Mucosa of gallbladder (tissue), 1 donor: ENCODE measurements at regions not wholly inside any gene's neighbourhood (a gene's known extent, or its start where the extent isn't known, plus 50 kb on each side); places are given as distances from the start of the nearest gene placed in this dataset.

ENCODE experiments used
- DNase-seq: peaks from one replicate; pipeline ENCODE4 v3.0.0-alpha.2; 2020; ENCODE audit warnings: low spot score
- donor health status: DM: no; HTN: no; CAD: no.

DNA sequence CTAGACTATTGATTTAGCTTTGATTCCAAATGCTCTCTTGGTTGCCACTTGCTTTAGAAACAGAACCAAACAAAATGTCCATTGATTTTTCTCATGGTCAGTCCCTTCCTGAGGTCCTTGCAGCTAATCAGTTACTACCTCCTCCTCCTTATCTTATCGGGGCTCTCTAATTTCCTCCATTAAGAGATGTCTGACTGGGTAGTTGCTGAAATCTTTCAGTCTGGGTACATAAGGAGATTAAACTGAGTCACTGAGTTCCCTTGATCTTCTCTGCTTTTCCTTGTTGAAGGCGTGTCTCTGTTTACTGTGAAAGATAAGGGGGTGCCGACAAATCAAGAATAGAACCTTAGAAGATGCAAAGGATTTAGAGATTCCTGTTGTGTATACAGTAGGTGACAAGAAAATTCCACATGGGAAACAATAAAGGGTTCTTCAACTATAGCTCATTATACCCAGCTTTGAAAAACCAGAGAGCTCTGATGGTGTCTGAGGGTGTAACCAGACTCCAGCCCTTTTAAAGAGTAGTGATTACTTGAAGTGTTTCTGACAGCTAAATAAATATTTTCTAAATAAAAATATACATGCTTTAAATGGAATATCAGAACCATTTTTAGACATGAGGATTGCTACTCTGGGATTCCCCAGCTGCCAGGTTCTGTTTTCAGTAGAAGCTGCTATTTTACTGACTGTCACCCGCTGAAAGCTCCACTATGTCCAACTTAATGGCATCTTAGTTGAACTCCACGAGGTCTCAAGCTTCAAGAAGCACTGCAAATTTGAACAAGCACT lies 791.3 kb upstream of the SOX9 start:
- peak; percentile 42 for DNase-seq

DNA sequence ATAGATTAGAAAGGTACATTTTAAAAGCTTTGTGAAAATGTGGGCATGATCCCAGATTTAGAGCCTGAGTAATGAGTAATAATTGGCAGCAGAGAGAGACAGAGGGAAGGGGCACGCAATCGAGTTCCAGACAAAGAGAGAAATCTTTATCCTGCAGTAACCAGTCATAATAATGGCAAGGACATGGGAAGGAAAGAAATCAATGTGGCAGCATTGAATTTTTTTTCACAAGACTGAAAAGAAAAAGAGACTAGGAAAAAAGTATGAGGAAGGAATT lies 790.8 kb upstream of the SOX9 start:
- DNase-seq, result no peak

DNA sequence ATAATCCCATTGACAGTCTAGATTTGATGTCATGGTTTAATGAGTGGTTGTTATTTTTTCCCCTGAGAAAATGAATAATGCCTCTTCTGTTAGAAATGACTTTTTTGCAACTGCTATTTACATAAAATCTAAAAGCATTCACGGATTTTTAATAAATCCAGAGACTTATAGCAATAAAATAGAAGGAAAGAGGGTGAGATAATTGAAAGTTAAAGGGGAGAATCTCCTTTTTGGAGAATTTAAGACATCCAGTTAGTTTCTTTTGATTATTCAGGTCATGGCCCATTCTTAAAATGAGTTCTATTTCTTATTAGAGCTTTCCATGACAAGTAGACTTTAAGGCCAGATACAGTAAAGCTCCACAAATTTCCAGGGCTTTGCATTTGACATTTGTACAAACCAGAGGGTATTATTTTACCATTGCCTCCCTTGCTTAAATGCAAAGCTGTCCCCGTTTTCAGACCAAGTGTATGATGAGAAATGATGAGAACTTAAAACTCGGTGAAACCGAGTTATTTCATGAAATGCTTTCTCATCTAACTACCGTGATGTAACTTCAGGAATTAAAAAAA lies 789.0 kb upstream of the SOX9 start:
- DNase-seq, result no peak

DNA sequence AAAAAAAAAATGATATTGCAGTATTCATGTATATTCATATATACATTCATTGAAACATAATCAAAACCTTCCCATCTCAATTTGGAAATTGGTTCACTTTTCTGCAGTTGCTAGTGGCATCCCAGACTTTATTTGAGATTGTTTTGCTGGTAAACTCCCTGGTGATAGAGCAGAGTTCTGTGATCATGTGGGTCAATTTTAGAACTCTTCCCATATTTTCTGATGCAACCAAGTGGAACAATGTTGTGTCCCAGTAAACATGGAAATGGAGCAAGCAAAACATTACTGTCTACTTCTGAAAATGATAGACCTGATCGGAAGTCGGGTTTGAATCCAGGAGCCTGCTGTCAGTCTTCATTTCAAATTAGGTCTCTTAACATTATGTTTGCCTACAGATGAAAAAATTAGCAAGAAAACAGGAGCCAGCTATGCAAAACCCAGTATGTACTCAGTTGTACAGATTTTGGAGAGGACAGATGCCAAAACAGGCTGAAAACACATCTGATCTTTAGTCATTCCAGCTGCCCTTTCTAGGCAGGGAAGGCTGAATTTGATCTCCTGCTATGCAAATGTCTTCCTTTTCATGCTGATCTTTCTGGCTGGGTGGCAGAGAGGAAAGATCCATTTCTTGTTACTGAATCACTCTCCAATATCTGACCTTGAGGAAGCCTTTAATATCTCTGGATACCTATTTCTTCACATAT lies 786.6 kb upstream of the SOX9 start:
- DNase-seq, result no peak

DNA sequence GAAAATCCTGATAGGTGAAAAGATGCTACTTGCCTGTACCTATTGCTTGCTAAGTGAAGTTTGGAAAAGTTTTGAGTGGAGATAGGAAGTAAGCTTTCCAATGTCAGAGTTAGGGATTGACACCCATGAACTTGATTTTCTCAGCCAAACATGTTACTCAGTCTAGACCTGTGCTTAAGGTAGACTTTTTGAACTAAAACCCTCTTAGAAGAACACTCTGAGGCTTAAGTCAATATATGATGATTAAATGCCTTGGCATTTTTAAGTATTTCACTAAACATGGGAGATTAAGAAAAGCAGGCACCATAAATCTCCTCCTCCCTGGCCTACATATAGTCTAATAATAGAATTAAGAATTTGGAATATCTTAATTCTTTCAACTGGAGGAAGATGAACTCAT lies 785.6 kb upstream of the SOX9 start:
- no peak for DNase-seq

DNA sequence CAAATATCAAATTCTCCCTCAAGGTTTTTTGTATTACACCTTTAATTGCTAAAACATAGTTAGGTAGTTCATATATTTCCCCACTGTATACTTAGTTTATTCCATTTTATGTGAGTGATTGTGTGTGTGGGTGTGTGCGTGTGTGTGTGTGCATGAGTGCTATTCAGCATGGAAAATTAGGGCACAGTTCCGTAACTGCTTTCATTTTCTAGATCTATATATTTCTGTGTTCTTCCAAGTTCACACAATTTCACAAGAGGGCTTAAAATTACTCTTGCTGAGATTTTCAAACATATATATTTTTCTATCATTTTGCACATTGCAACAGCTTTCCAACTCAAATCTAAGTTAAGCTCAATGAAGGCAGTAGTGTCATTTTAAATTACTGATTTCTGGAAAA lies 782.9 kb upstream of the SOX9 start:
- DNase-seq, result no peak

DNA sequence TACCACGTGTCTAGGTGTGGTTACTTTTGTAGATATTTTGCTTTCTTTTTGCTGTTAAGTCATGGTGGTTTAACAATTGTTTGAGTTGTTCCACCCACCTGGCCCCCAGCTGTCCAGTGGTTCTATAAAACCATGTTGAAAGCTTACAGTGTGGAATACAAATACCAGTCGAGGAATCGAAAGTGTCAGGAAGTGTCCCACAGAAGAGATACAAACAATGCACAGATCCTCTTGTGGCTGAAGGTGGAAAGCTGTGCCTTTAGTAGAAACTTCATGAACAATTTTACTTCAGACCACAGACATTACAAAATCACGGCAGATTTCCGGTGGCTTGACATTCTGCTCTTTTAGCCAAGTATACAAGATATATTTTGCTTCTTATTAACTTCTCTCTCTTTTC lies 782.4 kb upstream of the SOX9 start:
- no peak for DNase-seq

DNA sequence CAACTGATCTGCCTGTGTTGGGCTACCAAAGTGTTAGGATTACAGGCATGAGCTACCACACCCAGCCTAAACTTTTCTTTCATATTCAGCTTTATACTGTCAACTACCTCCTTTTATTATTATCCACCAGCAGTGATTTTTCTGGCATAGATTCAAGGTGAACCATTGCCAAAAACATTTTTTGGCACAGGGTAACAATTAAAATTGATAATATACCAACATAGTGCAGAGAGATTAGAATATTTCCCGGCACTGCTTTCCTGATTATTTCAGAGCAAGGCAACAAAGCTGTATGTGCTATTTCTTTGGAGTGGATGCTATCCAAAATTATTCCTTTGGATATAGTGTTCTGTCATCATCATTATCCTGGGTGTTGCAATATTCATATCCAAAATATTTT lies 781.6 kb upstream of the SOX9 start:
- DNase-seq, result peak; percentile 17

DNA sequence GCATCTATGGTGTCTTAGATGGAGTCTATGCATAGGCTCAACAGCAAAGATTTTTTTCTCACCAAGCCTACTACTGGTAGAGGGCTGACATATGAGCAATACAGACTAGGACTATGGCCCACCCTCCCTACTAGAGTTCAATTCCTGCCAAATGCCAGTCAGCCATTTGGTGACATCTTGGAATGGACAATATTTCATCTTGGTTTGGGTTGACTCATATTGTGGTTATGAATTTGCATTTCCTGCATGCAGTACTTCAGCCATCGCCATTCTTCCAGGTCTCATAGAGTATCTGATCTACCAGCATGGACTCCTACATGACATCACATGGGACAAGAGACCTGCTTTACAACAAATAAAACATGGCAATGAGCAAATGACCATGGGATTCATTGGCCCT lies 778.1 kb upstream of the SOX9 start:
- DNase-seq, result no peak

DNA sequence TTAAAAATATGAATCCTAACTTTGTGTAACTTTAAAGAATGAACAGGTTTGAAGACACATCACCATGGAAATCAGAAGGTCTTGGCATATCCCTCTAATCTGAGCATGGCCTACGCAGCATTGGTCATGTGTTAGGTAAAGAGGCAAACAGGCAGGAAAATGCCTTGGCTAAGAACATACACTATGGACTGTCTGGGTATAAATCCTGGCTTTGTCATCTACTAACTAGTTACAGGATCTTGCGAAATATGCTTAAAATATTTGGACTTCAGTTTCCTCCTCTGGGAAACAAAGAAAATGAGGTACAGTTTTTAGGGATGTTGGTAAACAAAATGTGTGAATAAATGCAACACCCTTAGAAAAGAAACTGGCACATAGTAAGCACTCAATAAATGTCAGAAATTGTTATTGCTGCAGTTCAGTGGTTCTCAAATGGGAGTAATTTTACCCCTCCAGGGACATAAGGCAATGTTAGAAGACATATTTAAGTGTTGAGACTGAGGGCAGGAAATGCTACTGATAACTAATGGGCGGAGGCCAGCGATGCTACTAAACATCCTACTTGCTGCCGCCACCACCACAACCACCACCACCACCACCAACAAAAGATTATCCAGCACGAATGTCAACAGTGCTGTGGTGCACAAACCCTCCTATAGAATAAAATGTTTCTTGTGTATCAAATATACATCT lies 770.8 kb upstream of the SOX9 start:
- no peak for DNase-seq

DNA sequence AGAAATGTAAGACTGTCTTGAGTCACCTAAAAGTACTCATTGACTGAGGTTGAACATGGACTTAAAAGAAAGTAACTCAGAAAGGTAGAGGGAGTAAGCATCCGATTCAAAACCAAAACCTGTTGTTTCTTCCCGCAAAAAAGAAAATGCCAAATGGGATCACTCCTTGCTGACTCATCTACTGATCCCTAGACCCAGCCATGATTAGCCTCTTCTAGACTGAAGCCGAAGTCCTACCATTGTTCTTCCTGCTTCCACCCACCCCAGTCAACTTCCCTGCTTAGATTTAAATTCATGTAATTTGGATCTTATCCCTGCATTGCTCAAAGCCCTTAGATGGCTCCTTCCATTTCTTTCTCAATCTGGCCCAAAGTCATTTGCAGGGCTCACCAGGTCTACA lies 760.5 kb upstream of the SOX9 start:
- no peak for DNase-seq

DNA sequence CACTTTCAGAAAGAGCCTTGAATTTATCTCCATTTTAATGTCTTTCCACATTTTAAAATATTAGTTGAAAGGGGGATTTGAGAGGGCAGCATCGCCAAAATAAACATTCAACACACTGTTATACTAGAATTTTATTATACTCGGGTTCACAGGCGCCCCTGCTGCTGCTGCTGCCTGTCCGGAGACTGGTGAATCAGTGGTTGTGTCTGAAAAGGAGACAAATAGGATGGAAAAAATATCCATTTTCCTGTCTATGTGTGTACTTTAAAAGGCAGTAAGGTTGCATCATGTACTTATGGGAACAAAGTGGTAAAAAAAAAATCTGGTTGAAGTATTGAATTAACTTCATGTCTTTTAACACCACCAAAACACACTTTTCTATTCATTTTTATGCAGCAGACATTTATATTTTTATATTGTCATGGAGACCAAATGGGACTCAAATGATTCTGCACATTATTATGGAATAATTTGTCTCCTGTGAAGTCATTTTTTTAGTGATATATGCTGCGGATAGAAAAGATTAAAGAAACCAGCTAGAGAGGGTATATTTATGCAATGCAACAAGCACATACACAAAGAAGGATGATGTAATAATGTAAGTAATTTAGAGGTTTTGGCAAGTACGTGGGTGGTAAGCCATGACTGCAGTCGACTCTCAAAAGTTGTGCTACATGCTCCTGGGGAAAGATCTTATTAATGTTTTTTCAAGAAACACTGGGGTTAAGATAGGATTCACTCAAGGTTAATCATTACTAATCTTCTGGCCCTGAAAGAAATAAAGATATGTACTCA lies 759.0 kb upstream of the SOX9 start:
- no peak for DNase-seq

DNA sequence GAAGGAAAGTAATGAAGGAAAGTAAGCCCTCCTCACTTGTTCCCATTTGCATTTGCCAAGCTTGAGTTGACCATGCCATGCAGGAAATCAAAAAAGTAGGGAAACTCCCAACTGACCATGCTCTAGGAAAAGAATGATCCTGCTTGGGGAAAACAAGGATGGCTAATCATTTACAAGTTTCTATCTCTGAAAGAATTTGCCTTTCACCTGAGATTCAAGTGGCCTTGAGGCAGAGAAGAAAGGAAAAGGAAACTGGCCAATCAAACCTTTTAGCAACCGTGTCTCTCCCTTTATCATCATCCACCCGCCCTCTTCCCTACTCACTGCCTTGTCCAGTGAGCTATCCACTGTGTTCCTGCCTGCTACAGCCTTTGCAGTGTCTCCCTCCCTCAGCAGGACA lies 757.2 kb upstream of the SOX9 start:
- peak; percentile 18 for DNase-seq

DNA sequence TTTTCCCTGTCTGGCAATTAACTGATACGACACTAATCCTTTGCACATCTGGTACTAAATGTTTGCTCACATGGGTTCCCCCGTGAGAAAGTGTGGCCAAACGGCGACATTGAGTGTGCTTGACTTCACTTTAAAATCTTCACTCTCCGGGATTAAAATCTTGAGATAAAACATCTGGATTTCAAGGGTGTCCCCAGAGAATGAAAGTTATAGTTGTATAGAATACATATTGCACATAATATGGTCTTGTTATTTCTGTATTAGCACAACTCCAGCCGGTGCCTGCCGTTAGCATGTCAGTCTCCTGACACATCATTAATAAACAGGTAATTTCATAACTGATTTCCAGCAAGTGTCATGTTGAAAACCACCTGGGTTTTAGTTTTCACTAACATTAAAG lies 749.0 kb upstream of the SOX9 start:
- DNase-seq, result no peak

DNA sequence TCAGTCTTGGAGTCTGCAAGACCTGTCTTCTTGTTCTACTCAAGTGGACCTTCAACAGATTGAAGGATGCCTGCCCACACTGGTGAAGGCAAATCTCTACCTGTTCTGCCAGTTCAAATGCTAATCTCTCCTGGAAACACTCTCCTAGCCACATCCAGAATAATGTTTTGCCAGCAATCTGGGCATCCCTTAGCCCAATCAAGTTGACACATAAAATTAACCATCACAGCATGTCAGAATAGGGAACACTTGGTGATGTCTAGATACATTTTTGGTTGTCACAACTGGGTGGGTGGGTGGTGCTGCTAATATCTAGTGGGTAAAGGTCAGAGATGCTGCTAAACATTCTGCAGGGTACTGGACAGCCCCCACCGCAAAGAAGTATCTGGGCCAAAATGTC lies 744.9 kb upstream of the SOX9 start:
- no peak for DNase-seq

DNA sequence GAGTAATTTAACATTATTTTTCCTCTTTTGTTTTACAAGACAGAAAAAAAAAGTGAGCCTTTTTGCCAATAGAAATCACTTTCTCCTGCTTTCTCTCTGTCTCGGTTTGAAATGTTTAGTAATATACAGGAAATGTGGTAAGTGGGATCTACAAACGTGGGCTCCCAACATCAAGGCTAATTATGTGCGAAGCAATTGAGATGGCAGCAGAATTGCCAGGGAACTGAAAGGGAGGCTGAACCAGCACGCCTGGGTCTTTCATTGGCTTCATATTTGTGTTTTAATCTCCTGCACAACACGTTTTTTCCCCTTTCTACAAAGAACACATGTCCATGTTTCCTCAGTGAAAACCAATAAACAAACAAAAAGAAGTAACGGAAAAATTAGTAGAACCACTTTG lies 743.9 kb upstream of the SOX9 start:
- no peak for DNase-seq

DNA sequence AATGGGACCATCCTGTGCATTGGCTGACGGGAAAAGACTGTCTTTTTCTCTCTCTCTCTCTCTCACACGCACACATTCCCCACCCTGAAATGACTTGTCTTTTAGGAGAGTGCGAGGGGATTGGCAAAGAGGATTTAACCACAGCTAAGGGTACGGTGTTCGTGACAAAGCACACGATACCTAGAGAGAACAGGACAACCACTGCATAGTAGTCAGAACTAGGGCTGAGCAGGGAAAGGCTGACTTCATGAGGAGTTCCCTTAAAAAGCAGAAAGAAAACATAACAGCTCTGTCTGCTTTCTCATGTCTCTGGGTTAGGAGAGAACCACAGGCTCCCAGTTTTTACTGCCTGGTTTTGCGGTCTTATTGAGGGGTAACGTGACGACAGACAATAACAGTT lies 742.8 kb upstream of the SOX9 start:
- no peak for DNase-seq

DNA sequence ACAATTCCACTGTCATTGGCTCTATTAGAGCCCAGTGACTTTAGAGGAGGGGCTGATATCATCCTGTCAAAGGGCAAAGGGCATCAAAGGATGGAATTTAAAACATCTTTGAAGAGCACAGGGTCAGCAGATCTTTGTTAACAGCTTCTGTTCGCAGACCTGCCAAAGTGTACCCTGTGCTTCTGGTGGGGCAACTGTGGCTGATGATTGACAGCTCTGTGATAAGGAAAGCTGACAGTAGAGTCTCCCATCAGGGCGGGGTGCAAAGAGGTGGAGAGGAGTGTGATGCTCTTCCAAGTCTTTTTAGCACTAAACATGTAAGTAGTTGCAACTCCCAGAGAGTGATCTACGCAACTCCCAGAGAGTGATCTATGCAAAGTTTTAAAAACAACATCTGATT lies 742.1 kb upstream of the SOX9 start:
- no peak for DNase-seq

DNA sequence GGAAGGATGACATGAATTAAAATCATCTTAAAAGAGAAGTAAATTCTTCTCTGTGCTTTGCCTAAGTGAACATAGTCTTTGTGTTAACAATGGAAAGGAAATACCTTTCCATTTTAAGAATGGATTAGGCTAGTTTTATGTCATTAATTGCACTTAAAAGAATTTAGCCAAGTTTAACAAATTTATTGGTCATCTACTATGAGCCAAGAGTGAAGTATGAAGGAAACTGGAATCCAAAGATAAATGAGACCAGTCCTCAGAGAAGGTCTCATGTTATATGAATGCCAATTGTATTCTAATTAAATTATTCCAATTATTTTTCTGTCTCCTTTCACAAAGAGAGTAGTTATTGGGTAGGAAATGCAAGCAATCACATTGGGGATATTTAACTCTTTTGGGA lies 741.3 kb upstream of the SOX9 start:
- no peak for DNase-seq

DNA sequence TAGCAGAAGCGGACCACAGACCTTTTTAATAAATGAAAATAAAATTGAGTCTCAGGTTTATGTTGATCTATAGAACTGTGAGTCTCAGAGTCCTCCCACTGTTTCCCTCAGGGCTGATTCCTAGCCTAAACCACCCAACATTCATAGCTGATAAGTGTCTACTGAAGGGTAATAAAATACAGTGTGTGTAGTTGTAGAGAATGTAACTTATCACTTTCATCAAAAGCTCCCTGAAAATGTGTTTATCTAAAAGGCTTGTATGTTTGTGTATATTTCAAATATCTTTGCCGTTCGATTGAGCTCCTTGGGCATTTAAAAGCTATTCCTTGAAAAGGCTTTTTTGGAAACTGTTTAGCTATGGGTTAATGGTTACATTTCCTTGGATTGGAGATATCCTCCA lies 740.3 kb upstream of the SOX9 start:
- no peak for DNase-seq

DNA sequence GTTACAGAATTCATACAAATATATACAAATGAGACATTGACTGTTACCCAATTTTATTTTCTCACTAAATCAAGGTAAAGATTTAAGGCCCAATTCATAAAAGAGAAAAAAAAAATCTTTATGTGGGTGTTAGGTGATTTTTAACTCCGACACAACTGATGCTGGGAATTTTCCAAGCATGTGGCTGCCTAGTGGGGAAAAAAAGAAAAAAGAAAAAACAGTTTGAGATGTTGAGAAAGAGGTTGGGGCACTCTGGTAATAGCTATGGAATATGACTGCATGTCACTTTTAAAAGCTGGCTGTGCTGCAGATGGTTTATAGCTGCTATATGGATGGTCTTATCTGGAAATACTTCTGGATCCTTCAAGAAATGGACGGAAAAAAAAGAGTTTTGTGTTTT lies 739.9 kb upstream of the SOX9 start:
- no peak for DNase-seq

DNA sequence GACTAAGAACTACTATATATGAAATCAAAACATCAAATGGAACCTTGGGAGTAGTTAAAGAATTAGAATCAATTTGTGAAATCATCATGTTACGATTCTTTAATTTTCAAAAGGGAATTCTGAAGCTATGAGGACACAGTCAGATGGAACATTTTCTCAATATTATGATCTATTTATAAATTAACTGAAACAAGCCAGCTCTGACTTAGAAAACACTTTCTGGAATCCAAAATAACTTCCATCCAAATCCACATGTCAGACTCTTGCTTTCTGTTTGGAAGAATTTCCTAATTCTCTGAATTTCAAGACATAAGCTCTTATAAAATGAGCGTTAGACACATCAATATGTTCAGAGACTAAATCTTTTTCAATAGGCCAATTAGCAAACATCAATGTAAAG lies 737.7 kb upstream of the SOX9 start:
- DNase-seq, result no peak
